Cardiac muscle cell (in vitro differentiated cells and primary cell): ENCODE measurements at regions not wholly inside any gene's neighbourhood (a gene's known extent, or its start where the extent isn't known, plus 50 kb on each side); places are given as distances from the start of the nearest gene placed in this dataset.

Source experiments
- DNase-seq, 2 donors: peaks; one replicate each; pipeline versions ENCODE4 v3.0.0 to v3.0.0-alpha.2; 2010 to 2017; ENCODE audit warnings: low read depth in 1 of 2, low spot score in 1 of 2
- H3K27ac ChIP-seq: fragments of 200-600 bp; sonication (generic); 2 replicates; pipeline ENCODE4 v1.5.1; 2016
- H3K27me3 ChIP-seq: fragments of 200-600 bp; sonication (generic); 2 replicates; pipeline ENCODE4 v1.6.0; 2016; ENCODE audit warnings: control low read depth
- H3K36me3 ChIP-seq: fragments of 200-600 bp; sonication (generic); 2 replicates; pipeline ENCODE4 v1.5.1; 2016; ENCODE audit warnings: control low read depth
- H3K4me1 ChIP-seq: fragments of 200-600 bp; sonication (generic); 2 replicates; pipeline ENCODE4 v1.8.1; 2017; ENCODE audit warnings: low read depth, mild to moderate bottlenecking, mixed run types
- H3K4me3 ChIP-seq: fragments of 200-600 bp; sonication (generic); 2 replicates; pipeline ENCODE4 v1.5.1; 2016; ENCODE audit warnings: mild to moderate bottlenecking
- H3K9me3 ChIP-seq: fragments of 200-600 bp; sonication (generic); 2 replicates; pipeline ENCODE4 v1.5.1; 2017; ENCODE audit warnings: low read depth, mild to moderate bottlenecking, control low read depth
- CTCF ChIP-seq: IDR thresholded peaks from 2 replicates; pipeline ENCODE4 v1.5.1; 2012; ENCODE audit warnings: low read depth, mild to moderate bottlenecking, low read length

- Histone ChIP-seq H3K36me3 (no peaks in the 10 kb centered on the region), H3K27ac (no peak overlapping the region), H3K4me3 (no peak overlapping the region), H3K4me1 (no peaks in the 10 kb centered on the region), H3K27me3 (no peaks in the 10 kb centered on the region), H3K9me3 (no peaks in the 10 kb centered on the region)
- no peak for DNase-seq
- TF ChIP-seq CTCF = no peak
These were observed 102.7 kb upstream of the OR9Q1 start for GRCh38 chr11:57920971-57921370.

DNA sequence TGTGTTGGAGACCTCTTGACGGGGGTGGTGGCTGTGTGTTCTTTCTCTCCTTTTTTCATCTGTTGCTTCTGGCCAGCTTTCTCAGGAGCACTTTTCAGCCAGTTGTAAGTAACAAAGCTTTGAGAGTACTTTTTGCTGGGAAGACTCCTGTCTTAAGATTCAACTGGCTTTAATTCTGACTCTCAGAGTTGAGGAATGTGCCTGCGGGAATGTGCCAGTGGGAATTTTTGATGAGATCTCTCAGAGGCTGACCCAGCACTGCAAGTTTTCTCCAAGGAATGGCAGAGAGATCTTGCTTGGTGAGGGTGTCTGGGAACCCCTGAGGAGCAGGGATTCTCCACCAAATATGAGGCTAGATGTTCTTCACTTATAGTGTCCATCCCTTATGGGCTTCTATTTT, 91.6 kb upstream of the OR9Q1 start:
- no peak for TF ChIP-seq CTCF
- no peaks in the 10 kb centered on the region for H3K9me3 ChIP-seq
- no peaks in the 10 kb centered on the region for H3K4me1 ChIP-seq
- H3K27me3 ChIP-seq = no peaks in the 10 kb centered on the region
- no peak for DNase-seq
- H3K36me3 ChIP-seq = no peaks in the 10 kb centered on the region
- no peak overlapping the region for H3K27ac ChIP-seq
- no peak overlapping the region for H3K4me3 ChIP-seq

GRCh38 chr11:57935402-57936049, 88.2 kb upstream of the OR9Q1 start:
- no peaks in the 10 kb centered on the region for H3K4me1 ChIP-seq
- no peaks in the 10 kb centered on the region for H3K36me3 ChIP-seq
- TF ChIP-seq CTCF = no peak
- DNase-seq = no peak
- H3K27ac ChIP-seq = no peak overlapping the region
- no peaks in the 10 kb centered on the region for H3K9me3 ChIP-seq
- H3K27me3 ChIP-seq = no peaks in the 10 kb centered on the region
- H3K4me3 ChIP-seq = no peak overlapping the region

- no peaks in the 10 kb centered on the region for H3K4me1 ChIP-seq
- no peak for DNase-seq
- H3K4me3 ChIP-seq = no peak overlapping the region
- no peaks in the 10 kb centered on the region for H3K9me3 ChIP-seq
- no peaks in the 10 kb centered on the region for H3K27me3 ChIP-seq
- TF ChIP-seq CTCF = no peak
- no peak overlapping the region for H3K27ac ChIP-seq
- no peaks in the 10 kb centered on the region for H3K36me3 ChIP-seq
These were observed 87.6 kb upstream of the OR9Q1 start for GRCh38 chr11:57936050-57936418.

DNA sequence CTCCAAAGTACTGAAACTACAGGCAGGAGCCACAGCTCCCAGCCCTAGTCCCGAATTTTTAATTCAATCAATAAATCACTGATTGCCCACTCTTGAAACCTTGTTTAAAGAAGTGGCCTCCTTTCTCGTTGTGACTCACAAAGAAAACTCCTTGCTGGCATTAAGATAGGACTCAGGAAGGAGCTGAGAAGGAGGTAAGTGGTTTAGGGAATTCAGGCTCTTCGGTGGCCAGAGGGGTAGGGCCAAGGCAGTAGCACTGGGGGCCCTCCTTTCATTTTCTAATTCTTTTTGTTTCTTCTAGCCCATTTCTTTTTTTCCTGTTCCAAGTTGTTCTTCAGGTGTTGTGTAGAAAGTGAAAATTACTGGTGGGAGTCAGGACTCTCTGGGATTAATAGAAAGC, 86.2 kb upstream of the OR9Q1 start:
- no peaks in the 10 kb centered on the region for H3K9me3 ChIP-seq
- H3K27ac ChIP-seq = no peak overlapping the region
- no peak for TF ChIP-seq CTCF
- H3K4me1 ChIP-seq = no peaks in the 10 kb centered on the region
- H3K4me3 ChIP-seq = no peak overlapping the region
- H3K27me3 ChIP-seq = no peaks in the 10 kb centered on the region
- no peaks in the 10 kb centered on the region for H3K36me3 ChIP-seq
- no peak for DNase-seq

DNA sequence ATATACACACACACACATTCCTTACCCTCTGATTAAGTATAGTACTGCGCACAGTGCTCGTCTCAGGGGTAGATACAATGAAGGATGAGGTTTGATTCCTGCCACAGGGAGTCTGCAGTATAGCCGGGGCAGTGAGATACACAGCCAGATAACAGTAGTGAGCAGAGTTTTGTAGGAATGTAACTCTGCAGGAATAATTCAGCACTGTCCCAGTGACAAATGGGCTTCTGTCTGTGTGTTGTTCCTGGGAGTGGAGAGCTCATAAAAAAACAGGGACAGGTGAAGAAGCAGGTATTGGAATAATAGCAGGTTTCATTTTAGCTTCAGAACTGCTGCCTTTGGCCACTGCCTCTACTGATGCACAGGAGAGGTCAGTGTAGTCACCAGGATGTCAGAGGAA, 85.3 kb upstream of the OR9Q1 start:
- Histone ChIP-seq H3K36me3 (no peaks in the 10 kb centered on the region), H3K4me3 (no peak overlapping the region), H3K4me1 (no peaks in the 10 kb centered on the region), H3K9me3 (no peaks in the 10 kb centered on the region), H3K27ac (no peak overlapping the region), H3K27me3 (no peaks in the 10 kb centered on the region)
- DNase-seq = no peak
- TF ChIP-seq CTCF = no peak
